GM21576 (cell line): ENCODE measurements at regions not wholly inside any gene's neighbourhood (a gene's known extent, or its start where the extent isn't known, plus 50 kb on each side); places are given as distances from the start of the nearest gene placed in this dataset.
"Not testable (repeated sequence)": the region's sequence is repeated elsewhere in the genome, so short reads cannot be mapped to it uniquely, and the experiment has no call there.

Experiments
- ATAC-seq: cut with Tn5 transposase; IDR thresholded peaks from one replicate; pipeline ENCODE4 v1.9.1; 2021; ENCODE audit warnings: mild to moderate bottlenecking, moderate library complexity; ENCODE audit not compliant: unreplicated experiment

DNA sequence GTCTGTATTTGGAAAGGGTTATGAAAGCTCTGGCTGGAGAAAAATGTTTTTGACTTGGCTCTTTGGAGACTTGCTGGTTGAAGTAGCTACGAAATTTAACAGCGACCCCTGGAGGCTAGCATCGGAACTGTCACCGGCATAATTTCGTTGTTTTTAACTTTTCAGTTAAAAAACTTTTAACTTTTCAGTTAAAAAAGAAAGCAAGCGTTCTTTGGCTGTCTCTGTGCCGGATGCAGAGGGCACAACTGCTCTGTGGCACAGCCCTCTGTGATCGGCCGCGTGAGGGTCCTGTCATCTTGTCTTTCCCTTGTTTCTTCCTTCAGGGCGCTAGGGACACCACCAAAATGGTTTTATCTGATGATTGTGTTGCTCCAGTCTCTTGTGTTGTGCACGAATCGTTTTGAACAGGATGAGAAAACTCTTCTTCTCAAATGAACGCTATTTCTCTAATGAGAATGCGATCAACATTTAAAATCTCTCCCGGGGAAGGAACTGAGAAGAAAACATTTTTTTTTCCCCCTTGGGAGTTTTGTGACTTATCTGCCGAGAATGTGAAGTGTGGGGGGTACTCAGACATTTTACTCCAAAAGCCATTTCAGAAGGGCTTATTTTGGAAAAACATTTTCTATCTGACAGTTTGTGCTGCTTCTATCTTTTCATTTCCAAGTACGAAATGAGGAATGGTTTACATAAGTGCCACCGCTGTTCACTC is 57.1 kb downstream of the ADCYAP1 start:
- ATAC-seq, result no peak

DNA sequence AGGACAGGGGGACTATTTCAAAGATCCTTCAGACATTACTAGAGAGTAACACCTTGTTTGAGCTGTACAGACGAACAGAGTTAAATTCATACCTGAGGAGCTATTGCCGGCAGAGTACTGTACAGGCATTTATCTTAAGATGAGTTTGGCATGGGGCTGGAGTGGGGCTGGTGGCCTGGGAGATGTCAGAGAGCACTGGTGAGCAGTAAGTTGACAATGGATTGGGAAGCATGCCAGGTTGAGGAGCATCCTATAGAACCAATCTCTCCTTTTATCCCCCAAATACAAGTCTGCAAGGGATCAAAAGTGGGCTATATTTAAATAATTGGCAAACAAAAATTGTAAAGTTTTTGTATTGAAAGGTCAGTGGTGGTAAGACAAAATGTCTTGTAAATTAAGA is 58.6 kb downstream of the ADCYAP1 start:
- ATAC-seq, result no peak

DNA sequence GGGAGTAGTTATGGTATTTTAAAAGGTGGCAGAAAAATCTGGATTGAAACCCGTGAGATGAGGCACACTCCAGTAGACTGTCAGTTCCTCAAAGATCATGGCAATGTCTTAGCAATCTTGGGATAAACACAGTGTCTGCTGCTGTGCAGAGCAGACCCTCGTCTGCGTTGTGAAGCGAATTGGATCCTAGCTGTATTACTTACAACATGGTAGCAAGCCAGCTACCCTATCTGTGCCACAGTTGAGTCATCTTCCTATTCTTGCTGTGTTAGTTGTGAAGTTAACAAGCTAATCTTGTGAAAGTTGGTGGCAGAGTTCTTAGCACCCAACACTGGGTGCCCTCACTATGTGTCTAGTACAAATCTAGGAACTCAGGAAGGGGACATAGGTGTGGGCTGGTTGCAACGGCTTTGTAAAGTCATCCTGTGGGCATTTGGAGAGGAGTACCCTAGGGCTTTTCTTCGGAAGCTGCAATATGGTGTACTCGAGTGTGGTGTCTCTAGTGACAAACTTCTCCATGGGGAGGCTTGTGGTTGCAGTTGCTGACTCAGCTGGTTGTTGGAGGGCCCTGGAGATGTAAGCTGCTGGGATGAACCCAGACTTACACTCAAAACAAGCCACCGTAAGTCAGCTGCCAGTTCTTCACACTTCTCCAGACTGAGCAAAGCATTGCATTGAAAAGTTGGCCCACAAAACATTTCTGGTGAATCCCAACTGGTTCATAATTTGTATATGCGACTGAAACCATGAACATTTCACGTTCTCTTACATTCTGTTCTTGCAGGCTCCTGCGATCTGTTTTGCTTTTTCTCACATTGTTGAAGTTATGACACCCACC is 61.5 kb downstream of the ADCYAP1 start:
- no peak for ATAC-seq

DNA sequence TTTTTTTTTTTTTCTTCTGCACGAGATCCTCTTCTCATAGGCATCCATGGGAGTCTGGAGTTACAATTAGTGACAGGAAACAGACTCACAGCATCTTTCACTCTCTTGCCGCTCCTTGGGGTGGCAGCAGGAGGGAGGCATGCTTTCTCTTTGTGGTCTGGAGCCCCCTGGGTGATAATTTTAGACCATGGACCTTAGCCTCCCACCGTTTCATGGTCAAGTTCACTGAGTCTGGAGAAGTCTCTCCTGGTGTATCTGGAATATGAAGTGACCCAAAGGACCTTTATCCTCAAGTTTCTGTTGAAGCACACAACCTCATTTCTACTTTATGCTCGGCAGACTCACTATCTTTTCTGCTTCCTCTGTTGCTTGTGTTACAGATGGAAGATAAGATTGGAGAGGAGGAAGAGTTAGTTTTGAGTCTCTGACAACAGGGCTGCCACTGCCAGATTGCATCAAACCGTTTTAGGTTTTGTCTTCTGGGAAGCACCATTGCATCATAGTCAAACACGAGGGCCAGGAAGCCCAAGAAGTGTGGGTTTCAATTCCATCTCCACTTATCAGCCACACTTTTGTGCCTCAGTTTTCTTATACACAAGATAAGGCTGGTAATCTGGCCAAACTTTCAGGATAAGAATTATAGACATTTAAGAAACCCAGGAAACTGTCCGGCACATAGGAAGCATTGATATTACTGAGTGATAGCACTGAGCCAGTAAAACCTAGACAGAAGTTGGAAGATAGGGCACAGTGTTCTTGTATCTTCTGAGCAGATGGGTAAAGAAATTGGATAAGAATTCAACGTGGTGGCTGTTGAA is 62.3 kb downstream of the ADCYAP1 start:
- no peak for ATAC-seq

DNA sequence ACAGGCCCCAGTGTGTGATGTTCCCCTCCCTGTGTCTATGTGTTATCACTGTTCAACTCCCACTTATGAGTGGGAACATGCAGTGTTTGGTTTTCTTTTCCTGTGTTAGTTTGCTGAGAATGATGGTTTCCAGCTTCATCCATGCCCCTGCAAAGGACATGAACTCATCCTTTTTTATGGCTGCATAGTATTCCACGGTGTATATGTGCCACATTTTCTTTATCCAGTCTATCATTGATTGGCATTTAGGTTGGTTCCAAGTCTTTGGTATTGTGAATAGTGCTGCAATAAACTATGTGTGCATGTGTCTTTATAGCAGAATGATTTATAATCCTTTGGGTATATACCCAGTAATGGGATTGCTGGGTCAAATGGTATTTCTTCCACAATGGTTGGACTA is 64.2 kb downstream of the ADCYAP1 start:
- not testable (repeated sequence) for ATAC-seq

DNA sequence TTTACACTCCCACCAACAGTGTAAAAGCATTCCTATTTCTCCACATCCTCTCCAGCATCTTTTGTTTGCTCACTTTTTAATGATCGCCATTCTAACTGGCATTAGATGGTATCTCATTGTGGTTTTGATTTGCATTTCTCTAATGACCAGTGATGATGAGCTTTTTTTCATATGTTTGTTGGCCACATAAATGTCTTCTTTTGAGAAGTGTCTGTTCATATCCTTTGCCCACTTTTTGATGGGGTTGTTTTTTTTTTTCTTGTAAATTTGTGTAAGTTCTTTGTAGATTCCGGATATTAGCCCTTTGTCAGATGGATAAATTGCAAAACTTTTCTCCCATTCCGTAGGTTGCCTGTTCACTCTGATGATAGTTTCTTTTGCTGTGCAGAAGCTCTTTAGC is 64.6 kb downstream of the ADCYAP1 start:
- not testable (repeated sequence) for ATAC-seq

DNA sequence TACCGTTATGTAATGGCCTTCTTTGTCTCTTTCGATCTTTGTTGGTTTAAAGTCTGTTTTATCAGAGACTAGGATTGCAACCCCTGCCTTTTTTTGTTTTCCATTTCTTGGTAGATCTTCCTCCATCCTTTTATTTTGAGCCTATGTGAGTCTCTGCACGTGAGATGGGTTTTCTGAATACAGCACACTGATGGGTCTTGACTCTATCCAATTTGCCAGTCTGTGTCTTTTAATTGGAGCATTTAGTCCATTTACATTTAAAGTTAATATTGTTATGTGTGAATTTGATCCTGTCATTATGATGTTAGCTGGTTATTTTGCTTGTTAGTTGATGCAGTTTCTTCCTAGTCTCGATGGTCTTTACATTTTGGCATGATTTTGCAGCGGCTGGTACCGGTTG is 69.9 kb downstream of the ADCYAP1 start:
- ATAC-seq, result not testable (repeated sequence)

DNA sequence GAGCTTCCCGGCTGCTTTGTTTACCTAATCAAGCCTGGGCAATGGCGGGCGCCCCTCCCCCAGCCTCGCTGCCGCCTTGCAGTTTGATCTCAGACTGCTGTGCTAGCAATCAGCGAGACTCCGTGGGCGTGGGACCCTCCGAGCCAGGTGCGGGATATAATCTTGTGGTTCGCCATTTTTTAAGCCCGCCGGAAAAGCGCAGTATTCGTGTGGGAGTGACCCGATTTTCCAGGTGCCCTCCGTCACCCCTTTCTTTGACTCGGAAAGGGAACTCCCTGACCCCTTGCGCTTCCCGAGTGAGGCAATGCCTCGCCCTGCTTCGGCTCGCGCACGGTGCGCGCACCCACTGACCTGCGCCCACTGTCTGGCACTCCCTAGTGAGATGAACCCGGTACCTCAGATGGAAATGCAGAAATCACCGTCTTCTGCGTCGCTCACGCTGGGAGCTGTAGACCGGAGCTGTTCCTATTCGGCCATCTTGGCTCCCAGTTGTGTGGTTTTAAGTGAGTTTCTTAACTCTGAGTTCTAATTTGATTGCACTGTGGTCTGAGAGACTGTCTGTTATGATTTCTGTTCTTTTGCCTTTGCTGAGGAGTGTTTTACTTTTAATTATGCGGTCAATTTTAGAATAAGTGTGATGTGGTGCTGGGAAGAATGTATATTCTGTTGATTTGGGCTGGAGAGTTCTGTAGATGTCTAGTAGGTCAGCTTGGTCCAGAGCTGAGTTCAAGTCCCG is 71.9 kb downstream of the ADCYAP1 start:
- not testable (repeated sequence) for ATAC-seq

DNA sequence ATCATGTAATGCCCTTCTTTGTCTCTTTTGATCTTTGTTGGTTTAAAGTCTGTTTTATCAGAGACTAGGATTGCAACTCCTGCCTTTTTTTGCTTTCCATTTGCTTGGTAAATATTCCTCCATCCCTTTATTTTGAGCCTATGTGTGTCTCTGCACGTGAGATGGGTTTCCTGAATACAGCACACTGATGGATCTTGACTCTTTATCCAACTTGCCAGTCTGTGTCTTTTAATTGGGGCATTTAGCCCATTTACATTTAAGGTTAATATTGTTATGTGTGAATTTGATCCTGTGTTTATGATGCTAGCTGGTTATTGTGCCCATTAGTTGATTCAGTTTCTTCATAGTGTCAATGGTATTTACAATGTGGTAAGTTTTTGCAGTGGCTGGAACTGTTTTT is 72.7 kb downstream of the ADCYAP1 start:
- ATAC-seq, result not testable (repeated sequence)

DNA sequence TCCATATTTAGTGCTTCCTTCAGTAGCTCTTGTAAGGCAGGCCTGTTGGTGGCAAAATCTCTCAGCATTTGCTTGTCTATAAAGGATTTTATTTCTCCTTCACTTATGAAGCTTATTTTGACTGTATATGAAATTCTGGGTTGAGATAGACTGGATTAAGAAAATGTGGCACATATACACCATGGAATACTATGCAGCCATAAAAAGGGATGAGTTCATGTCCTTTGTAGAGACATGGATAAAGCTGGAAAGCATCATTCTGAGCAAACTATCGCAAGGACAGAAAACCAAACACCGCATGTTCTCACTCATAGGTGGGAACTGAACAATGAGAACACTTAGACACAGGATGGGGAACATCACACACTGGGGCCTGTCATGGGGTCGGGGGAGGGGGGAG is 73.1 kb downstream of the ADCYAP1 start:
- ATAC-seq, result not testable (repeated sequence)

DNA sequence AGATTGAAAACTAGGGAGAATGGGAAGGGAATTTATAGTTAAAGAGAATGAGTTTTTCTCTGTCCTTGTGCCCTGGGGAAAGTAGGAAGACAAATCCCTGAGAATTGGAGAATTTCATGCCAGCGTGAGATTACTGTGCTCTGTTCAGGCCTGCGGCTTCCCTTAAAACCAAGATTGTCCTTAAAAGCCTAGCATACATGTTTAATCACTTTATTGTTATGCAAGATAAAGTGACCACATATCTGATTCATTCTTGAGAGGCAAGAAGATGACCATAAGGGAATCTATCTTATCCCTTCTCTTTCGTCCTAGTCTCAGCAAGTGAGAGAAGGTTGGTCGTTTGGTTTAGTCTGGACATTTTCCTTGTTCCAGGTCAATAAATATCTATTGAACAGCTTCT is 75.9 kb downstream of the ADCYAP1 start:
- ATAC-seq, result no peak

DNA sequence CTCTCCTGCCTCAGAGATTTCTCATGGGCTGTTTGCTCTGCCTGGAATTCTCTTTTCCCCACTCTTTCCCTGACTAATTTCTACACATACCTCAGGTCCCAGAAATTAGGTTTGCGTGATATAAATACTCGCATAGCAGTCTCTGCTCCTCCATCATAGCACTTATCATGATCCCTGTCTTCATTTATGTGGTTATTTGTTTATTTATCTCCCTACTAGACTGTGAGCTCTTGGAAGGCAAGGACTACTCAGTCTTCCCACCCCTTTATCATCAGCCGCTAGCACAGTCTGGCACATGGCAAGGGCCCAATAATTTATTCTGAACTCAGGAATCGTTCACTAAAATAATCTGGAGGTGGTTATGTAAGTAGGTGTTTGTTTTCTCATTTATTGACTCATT is 79.3 kb downstream of the ADCYAP1 start:
- no peak for ATAC-seq

DNA sequence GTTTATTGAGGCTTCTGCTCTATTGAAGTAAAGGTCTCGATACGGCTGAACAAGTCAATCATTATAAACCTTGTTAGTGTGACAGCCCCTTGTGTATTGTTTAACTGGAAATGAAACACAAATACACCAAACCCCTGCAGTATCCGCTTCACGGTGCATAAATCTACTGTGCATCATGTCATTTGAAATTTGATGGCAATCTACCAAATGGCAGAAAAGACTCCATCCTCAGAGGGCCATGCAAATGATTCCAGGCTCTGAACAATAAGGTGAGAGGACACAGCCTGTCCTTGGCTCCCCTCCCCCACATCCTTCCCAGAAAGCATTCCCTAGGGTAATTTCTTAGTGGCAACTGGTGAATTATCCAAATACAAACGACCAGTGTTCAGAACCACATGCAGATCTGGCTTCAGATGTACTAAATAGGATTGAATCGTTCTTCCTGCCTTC is 80.6 kb downstream of the ADCYAP1 start:
- ATAC-seq, result no peak

DNA sequence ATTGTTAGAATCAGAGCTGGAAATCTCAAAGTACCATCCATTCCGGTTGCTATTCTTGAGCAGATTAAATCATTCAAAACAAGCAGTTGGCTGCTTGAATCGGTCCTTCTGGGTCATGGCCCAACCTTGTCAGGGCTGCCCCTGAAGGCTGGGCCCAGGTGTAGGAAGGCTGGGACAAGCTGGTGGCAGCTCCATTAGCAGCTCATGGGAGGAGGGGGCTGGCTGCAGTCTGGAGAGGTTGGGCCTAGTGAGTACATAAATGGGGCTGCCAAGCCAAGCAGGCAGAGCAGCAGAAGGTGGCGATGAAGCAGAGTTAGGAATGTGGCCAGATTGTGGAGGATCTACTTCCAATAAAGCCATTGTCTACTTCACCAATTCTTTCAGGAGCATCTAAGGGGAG is 81.4 kb downstream of the ADCYAP1 start:
- no peak for ATAC-seq

DNA sequence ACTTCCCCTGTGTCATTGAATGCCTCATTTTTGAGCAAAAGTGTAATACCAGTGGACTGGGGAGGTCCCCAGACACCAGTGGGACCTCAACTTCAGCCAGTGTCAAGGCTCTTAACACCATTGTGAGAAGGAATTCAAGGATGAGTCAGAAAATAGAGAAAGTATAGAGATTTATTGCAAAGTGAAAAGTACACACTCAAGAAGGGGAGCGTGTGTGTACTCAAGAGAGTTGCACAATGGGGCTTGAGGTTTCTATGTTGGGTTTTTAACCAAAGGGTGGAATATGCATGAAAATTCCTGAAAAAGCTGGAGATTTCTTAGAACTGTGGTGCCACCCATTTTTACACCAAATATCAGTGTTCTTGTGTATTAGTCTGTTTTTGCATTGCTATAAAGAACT is 81.9 kb downstream of the ADCYAP1 start:
- ATAC-seq, result no peak

DNA sequence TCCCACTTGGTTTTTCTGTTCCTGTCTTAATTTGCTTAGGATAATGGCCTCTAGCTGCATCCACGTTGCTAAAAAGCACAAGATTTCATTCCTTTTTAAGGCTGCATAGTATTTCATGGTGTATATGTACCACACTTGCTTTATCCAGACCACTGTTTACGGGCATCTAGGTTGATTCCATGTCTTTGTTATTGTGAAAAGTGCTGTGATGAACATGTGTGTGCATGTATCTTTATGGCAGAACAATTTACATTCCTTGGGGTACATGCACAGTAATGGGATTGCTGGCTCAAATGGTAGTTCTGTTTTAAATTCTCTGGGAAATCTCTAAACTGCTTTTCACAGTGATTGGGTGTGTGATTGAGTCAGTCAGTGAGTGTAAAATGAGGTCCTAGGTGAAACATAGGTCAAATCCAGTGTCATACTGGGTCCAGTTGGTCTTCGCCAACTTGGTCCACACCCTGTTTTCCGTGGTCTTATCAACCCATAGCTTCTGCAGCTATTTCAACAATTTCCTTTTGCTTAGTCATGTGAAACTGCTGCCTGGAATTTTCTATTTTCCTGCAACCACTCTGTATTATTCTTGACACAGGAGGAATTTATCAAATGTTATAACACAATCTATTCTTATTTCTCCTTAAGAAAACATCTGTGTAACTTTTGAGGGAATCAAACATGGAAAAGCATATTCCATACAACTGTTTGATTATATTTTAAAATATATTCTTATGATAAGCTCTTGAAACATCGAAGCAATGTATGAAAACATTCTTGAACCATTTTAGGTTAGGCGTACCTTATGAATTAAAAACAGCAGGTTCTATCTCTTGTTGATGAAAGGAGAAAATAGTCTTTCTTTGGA is 82.9 kb downstream of the ADCYAP1 start:
- ATAC-seq, result no peak

DNA sequence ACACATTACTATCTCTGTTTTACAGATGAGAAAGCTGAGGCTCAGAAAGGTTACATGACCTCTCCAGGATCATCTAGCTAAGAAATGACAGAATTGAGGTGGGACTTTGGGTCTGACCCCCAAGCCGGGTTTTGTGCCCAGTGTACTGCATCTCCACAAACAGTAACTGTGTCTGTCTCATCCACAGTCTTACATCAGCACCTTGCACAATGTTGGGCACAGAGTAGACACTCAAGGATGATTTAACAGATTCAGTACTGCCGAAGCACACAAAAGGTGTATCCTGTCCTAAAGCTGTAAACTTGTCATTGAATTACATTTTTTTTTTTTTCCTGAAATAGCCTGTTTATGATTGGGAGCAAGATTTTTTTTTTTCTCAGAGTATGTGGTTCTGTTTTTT is 84.8 kb downstream of the ADCYAP1 start:
- no peak for ATAC-seq

DNA sequence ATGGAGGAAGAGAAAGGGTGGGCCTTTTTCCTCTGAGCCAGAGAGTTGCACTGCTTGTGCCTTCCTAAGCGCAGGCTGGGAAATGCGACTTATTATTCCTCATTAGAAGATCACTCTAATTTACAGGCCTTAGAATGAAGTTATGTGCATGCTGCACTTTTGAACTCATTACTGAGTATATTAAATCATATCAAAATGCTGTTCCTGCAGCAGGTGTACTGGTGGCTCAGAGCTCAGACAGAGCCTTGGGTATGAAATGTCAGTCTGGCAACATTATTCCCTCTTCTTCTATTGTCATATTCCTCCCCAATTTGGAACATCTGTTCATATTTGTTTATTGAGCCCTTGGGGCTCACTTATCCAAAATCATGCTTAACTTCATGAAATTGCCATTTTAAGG is 85.5 kb downstream of the ADCYAP1 start:
- no peak for ATAC-seq

DNA sequence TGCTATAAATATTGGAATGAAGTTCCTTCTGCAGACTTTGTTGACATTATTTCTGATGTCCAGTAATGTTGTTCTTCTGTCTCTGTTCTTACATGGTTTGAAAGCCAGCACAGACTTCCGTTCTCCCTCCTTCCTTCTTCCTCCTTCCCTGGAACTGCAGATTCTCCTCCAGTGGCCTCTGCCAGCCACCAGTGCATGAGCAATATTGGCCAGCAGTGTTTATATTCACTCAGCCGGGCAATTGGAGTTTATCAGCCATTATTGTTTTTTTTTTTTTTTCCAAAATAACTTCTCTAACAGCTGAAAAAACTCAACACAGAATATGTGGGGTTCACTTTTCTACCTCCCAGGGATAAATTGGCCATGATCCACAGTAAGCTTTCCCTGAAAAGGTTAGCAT is 86.8 kb downstream of the ADCYAP1 start:
- ATAC-seq, result no peak

DNA sequence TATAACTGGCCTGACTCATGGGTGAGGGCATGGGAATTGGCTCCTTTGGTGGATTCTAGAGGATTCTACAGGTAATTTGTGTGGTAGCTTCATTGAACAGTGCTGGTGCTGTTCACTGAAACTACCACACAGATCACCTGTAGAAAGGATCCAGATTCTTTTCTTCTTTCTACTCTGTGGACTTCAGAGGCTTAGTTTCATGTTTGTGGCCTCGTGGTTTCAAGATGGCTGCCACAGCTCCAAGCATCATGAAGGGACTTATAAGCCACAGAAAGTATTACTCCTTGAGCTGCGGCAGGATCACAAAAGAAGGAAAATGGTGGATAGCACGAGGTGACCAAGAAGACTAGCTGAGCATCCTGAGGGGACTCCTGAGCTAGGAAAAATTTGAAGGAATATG is 88.9 kb downstream of the ADCYAP1 start:
- ATAC-seq, result no peak
